ENCODE measurements at regions not wholly inside any gene's neighbourhood (a gene's known extent, or its start where the extent isn't known, plus 50 kb on each side); places are given as distances from the start of the nearest gene placed in this dataset.

DNA sequence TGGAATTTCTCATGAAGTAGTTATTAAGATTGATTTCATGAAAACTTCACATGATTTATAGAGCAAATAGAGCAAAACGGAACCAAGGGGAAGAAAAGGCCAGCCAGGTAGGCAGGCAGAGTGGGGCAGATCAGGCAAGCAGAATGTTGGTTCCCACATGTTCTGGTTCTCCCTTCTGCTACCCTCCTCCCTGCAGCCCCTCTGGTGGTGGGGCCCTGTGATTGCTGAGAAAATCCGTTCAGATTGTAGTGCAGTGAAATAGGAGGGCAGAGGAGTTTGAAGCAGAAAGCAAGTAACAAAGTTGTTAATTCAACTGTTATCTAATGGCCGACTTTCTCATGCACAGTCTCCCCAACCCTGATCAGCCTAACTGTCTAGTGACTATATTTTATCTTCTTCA lies 185.3 kb downstream of the MID1IP1 start:
- DNase-seq (ENCODE audit: low spot score), result no peak
- TF ChIP-seq, protein P1, sequence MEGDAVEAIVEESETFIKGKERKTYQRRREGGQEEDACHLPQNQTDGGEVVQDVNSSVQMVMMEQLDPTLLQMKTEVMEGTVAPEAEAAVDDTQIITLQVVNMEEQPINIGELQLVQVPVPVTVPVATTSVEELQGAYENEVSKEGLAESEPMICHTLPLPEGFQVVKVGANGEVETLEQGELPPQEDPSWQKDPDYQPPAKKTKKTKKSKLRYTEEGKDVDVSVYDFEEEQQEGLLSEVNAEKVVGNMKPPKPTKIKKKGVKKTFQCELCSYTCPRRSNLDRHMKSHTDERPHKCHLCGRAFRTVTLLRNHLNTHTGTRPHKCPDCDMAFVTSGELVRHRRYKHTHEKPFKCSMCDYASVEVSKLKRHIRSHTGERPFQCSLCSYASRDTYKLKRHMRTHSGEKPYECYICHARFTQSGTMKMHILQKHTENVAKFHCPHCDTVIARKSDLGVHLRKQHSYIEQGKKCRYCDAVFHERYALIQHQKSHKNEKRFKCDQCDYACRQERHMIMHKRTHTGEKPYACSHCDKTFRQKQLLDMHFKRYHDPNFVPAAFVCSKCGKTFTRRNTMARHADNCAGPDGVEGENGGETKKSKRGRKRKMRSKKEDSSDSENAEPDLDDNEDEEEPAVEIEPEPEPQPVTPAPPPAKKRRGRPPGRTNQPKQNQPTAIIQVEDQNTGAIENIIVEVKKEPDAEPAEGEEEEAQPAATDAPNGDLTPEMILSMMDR (IDR thresholded peaks at IDR 0.05), result no peak

DNA sequence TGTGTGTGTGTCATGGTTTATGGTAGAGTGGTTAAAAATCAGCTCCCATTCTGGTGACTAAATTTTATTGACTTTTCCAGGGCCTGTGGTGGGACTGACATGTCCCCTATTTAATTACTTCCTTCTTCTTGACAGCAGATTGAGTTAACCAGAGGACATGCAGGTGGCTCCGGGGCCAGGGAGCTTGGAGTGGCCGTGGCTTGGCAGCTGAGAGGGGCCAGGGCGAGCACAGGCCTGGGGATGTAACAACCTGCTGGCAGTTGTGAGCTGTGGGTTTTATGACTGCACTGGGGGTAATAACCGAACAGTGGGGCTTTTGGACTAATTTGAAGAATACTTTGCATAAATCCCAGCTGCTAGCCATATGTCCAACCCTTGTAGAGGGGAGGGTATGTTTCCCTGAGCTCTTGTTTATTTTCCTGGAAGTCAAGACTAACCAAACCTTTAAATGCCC lies 186.0 kb downstream of the MID1IP1 start:
- Histone ChIP-seq H3K4me1 (no peaks in the 10 kb centered on the region), H3K36me3 (no peaks in the 10 kb centered on the region), H3K27ac (no peak overlapping the region), H3K27me3 (no peaks in the 10 kb centered on the region), H3K9me3 (no peaks in the 10 kb centered on the region), H3K4me3 (no peak overlapping the region)
- DNase-seq (ENCODE audit: low spot score), result no peak
- TF ChIP-seq, protein P1 (IDR thresholded peaks at IDR 0.05), result no peak

More for the DNA sequence above, 185.3 kb downstream of the MID1IP1 start:
- Histone ChIP-seq H3K4me1 (no peaks in the 10 kb centered on the region), H3K27ac (no peak overlapping the region), H3K9me3 (no peaks in the 10 kb centered on the region), H3K36me3 (no peaks in the 10 kb centered on the region), H3K27me3 (no peaks in the 10 kb centered on the region), H3K4me3 (no peak overlapping the region)

DNA sequence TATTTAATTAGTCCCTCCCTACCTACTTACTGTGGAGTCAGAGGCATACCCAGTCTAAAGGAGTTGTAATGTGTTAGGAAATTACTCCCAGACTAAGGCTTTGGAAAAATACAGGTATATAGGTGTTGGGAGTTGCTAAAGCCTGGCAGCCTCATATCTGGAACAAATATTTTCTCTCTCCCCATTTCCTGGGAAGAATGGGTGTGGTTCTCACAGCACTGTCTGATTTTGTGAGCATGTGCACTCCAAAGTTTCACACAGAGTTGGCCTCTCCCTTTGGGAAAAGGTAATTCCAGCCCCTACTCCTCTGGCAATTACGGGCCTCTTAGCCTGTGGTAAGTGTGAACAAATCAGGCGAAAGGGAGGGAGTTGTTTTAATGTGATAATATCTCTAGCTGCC lies 187.0 kb downstream of the MID1IP1 start:
- Histone ChIP-seq H3K9me3 (no peaks in the 10 kb centered on the region), H3K36me3 (no peaks in the 10 kb centered on the region), H3K4me3 (no peak overlapping the region), H3K27me3 (no peaks in the 10 kb centered on the region), H3K4me1 (no peaks in the 10 kb centered on the region), H3K27ac (no peak overlapping the region)
- TF ChIP-seq, protein P1 (IDR thresholded peaks at IDR 0.05), result no peak
- no peak for DNase-seq (ENCODE audit: low spot score)

DNA sequence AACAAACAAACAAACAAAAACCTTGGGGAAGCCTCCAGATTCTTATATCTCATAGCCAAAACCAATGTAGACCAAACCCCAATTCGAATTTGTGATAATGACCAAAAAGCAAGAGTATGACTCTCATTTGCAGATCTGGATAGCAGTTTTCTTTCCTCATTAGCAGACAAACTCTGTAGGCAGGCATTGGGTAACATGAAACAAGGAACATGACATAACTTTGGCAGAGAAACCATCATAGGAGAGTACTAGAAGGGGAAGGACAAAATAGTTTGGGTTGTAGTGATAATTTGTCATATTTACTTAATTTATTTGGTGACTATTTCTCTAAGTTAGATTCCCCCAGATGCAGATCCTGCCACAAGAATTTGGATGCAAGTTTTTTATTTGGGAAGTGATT lies 187.8 kb downstream of the MID1IP1 start:
- TF ChIP-seq, protein P1 (IDR thresholded peaks at IDR 0.05), result no peak
- Histone ChIP-seq H3K4me3 (no peak overlapping the region), H3K27ac (no peak overlapping the region), H3K36me3 (no peaks in the 10 kb centered on the region), H3K27me3 (no peaks in the 10 kb centered on the region), H3K4me1 (no peaks in the 10 kb centered on the region), H3K9me3 (no peaks in the 10 kb centered on the region)
- no peak for DNase-seq (ENCODE audit: low spot score)

DNA sequence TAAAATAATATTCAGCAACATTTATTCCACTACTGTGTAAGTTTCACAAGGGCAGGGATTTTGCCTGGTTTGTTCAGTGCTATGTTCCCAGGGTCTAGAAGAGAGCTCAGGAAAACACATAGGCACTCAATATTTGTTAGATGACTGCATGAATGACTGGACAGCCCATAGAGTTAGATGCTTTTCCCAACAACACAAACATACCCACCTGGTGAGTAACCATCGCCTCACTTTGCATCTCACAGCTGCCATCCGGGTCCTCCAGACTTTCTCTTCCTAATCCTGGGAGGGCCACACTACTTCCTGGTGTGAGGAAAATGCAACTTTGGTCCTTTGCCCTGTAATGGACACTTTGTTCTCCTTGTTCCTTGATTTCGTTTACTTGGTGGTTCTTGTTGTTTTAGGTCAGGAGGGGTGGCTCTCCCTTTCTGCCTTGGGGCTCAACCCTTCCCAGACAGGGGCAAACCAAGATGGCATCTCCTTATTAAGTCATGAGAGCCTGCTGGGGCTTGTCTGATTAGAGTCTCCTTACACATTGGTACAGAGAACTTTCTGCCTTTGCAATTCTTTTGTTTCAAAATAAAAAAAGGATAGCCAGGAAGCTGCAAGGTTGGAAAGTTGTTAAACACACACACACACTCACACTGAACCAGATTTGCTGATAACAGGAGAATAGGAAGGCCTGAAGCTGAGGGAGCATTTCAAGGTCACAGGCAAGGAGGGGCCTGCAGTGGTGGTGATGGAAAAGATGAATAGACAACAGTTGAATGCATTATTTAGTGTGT lies 190.6 kb downstream of the MID1IP1 start:
- Histone ChIP-seq H3K9me3 (no peaks in the 10 kb centered on the region), H3K4me1 (no peaks in the 10 kb centered on the region), H3K27ac (no peak overlapping the region), H3K27me3 (no peaks in the 10 kb centered on the region), H3K4me3 (no peak overlapping the region), H3K36me3 (no peaks in the 10 kb centered on the region)
- DNase-seq (ENCODE audit: low spot score), result no peak
- TF ChIP-seq, protein P1 (IDR thresholded peaks at IDR 0.05), result no peak

All from right atrium auricular region (tissue), 2 donors.